Gastroesophageal sphincter (tissue), 4 donors: ENCODE measurements at regions not wholly inside any gene's neighbourhood (a gene's known extent, or its start where the extent isn't known, plus 50 kb on each side); places are given as distances from the start of the nearest gene placed in this dataset.

Experiments
- ATAC-seq: fragments of 150-250 bp; one replicate; pipeline ENCODE4 v1.9.1; 2016; ENCODE audit warnings: mild to moderate bottlenecking, moderate library complexity
- H3K27ac ChIP-seq, 4 donors: fragments of 200-600 bp; sonication (generic) in 3 of 4; 1 replicate in 3 of 4; 2 replicates in 1 of 4; pipeline ENCODE4 v1.5.1; 2016 to 2019
- H3K27me3 ChIP-seq: fragments of 200-600 bp; sonication (generic); one replicate; pipeline ENCODE4 v1.5.1; 2019
- H3K36me3 ChIP-seq, 2 donors: fragments of 200-600 bp; sonication (generic); one replicate each; pipeline ENCODE4 v1.5.1; 2019; ENCODE audit warnings: control low read depth in 1 of 2
- H3K4me1 ChIP-seq, 3 donors: fragments of 200-600 bp; sonication (generic); 1 replicate in 2 of 3; 2 replicates in 1 of 3; pipeline ENCODE4 v1.5.1; 2016 to 2019; ENCODE audit warnings: control low read depth in 2 of 3
- H3K4me3 ChIP-seq, 2 donors: fragments of 200-600 bp; sonication (generic); one replicate each; pipeline ENCODE4 v1.5.1; 2019; ENCODE audit warnings: mild to moderate bottlenecking in 1 of 2, moderate library complexity in 1 of 2
- H3K9me3 ChIP-seq, 3 donors: fragments of 200-600 bp; sonication (generic); one replicate each; pipeline ENCODE4 v1.5.1; 2017 to 2019; ENCODE audit warnings: control low read depth in 2 of 3
- CTCF ChIP-seq, 4 experiments: fragments of 200-600 bp in 2 of 4; fragments of 450-650 bp in 2 of 4; sonication (generic) in 1 of 4; IDR thresholded peaks; one replicate each; pipeline ENCODE4 v1.5.1; 2017 to 2019; ENCODE audit warnings: antibody characterized with exemption in 4 of 4, mild to moderate bottlenecking in 2 of 4, moderate library complexity in 2 of 4
- EP300 ChIP-seq: sonication (generic); formaldehyde crosslinking; IDR thresholded peaks from one replicate; pipeline ENCODE4 v1.6.1; 2017; ENCODE audit warnings: antibody characterized with exemption, mild to moderate bottlenecking
- POLR2A ChIP-seq, 2 donors: fragments of 450-650 bp; IDR thresholded peaks; one replicate each; pipeline ENCODE4 v1.6.1; 2017; ENCODE audit warnings: antibody characterized with exemption in 2 of 2, mild to moderate bottlenecking in 2 of 2, moderate library complexity in 1 of 2
- POLR2AphosphoS5 ChIP-seq: sonication (generic); formaldehyde crosslinking; IDR thresholded peaks from one replicate; pipeline ENCODE4 v1.6.1; 2017; ENCODE audit warnings: antibody characterized with exemption
- WGBS, 2 donors: methylation state at CpG; one replicate each; pipeline ENCODE4 v1.1.5; 2018; ENCODE audit warnings: low coverage in 1 of 2; 5-methylcytosine and 5-hydroxymethylcytosine counted together

GRCh38 chr15:79595306-79595705 is 163.2 kb downstream of the MINAR1 start:
- no peak for TF ChIP-seq EP300
- TF ChIP-seq POLR2A (IDR thresholded peaks at IDR 0.05) = no peak
- no peak for TF ChIP-seq POLR2AphosphoS5
- no peak for TF ChIP-seq CTCF (IDR thresholded peaks at IDR 0.05)
- no peak overlapping the region for H3K4me3 ChIP-seq
- H3K27ac ChIP-seq = no peak overlapping the region
- H3K27me3 ChIP-seq = peaks cover 16% of the 10 kb centered on the region
- no peaks in the 10 kb centered on the region for H3K36me3 ChIP-seq
- no peak for ATAC-seq
- H3K4me1 ChIP-seq = no peaks in the 10 kb centered on the region
- 64 to 90% methylated on average over 2 to 5 of the region's 6 CpGs for WGBS, 2 donors
- H3K9me3 ChIP-seq = no peaks in the 10 kb centered on the region

- Histone ChIP-seq H3K4me3 (no peak overlapping the region), H3K36me3 (no peaks in the 10 kb centered on the region), H3K9me3 (no peaks in the 10 kb centered on the region), H3K27ac (no peak overlapping the region), H3K27me3 (peaks cover 16% of the 10 kb centered on the region), H3K4me1 (no peaks in the 10 kb centered on the region)
- 48 to 60% methylated on average over 1 to 4 of the region's 4 CpGs for WGBS, 2 donors
- ATAC-seq = no peak
- peak in 3 of 4 experiments; percentile 32 to 70 (median 51) for TF ChIP-seq CTCF (IDR thresholded peaks at IDR 0.05)
- TF ChIP-seq POLR2A (IDR thresholded peaks at IDR 0.05) = no peak
- no peak for TF ChIP-seq POLR2AphosphoS5
- TF ChIP-seq EP300 = no peak
Observed at GRCh38 chr15:79595995-79596622, 164.0 kb downstream of the MINAR1 start.

DNA sequence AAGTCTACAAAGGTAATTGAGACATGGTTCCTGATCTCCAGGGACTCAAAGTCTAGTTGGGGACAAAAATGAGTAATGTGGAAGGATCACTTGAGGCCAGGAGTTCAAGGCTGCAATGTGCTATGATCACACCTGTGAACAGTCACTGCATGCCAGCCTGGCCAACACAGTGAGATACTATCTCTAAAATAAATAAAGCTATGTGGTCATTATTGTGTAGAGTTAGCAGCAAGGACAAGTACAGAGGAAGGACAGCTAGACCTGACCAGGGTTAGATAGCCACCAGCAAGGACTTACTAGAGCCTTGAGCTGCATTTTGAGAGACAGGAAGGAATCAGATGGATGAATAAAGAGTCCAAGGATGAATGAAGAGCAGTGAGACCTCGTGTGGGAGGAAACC is 166.5 kb downstream of the MINAR1 start:
- Histone ChIP-seq H3K4me1 (no peaks in the 10 kb centered on the region), H3K4me3 (no peak overlapping the region), H3K27ac (no peak overlapping the region), H3K9me3 (no peaks in the 10 kb centered on the region), H3K27me3 (peaks cover 6% of the 10 kb centered on the region), H3K36me3 (no peaks in the 10 kb centered on the region)
- TF ChIP-seq POLR2A (IDR thresholded peaks at IDR 0.05) = no peak
- TF ChIP-seq EP300 = no peak
- no peak for TF ChIP-seq CTCF (IDR thresholded peaks at IDR 0.05)
- TF ChIP-seq POLR2AphosphoS5 = no peak
- no peak for ATAC-seq
- 50 to 70% methylated on average over 1 of the region's 1 CpG for WGBS, 2 donors

DNA sequence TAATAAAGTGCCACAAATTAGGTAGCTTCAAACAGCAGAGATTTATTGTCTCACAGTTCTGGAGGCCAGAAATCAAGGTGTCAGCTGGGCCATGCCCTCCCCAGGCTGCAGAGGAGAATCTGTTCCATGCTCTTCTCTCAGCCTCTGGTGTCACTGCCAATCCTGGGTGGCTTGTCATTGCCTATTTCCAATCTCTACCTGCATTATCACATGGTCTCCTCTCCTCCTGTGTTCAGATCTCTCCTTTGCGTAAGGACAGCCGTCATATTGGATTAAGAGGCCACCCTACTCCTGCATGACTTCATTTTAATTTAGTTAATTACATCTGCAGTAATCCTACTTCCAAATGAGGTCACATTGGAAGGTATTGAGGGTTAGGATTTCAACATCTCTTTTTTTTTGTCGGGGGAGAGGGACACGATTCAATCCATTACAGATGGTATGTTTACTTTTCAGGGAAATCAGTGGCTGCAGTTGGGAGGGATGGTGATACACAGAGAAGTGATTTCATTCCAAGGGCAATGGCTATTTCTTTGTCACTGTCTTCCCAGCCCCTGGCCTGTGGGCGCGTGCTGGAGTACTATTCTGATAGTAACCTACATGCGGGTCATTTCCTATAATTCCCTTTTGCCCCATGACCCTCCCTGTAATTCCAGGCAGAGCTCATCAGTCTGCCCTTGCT is 169.4 kb downstream of the MINAR1 start:
- H3K4me3 ChIP-seq = no peak overlapping the region
- no peaks in the 10 kb centered on the region for H3K36me3 ChIP-seq
- no peak overlapping the region for H3K27ac ChIP-seq
- peaks cover under 1% of the 10 kb centered on the region for H3K27me3 ChIP-seq
- TF ChIP-seq CTCF (IDR thresholded peaks at IDR 0.05) = no peak
- TF ChIP-seq POLR2A (IDR thresholded peaks at IDR 0.05) = no peak
- no peak for TF ChIP-seq EP300
- no peak for TF ChIP-seq POLR2AphosphoS5
- 61 to 100% methylated on average over 1 to 6 of the region's 7 CpGs for WGBS, 2 donors
- no peaks in the 10 kb centered on the region for H3K4me1 ChIP-seq
- no peaks in the 10 kb centered on the region for H3K9me3 ChIP-seq
- no peak for ATAC-seq

DNA sequence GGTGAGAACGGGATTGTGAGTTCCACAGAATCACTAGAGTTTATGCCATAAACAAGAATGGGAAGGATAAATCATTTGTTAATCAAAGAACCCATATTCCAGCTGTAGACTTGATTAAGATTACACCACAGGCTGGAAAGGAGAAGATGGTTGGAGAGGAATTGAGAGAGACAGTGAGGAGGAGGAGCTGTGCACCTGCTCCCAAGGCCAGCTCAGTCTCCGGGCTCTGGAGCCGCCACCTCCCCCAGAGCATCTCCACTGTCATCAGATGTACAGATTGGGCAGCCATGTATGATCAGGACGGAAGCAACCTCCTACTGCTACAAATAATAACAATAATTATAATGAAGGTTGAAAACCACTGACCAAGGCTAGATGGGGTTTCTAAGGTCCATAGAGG is 170.0 kb downstream of the MINAR1 start:
- peaks cover 5% of the 10 kb centered on the region for H3K27me3 ChIP-seq
- no peaks in the 10 kb centered on the region for H3K4me1 ChIP-seq
- no peak overlapping the region for H3K27ac ChIP-seq
- no peak for TF ChIP-seq EP300
- no peak for TF ChIP-seq POLR2A (IDR thresholded peaks at IDR 0.05)
- no peak for TF ChIP-seq CTCF (IDR thresholded peaks at IDR 0.05)
- no peak for TF ChIP-seq POLR2AphosphoS5
- WGBS, 2 donors = 70 to 87% methylated on average over 3 to 4 of the region's 4 CpGs
- no peak overlapping the region for H3K4me3 ChIP-seq
- H3K36me3 ChIP-seq = no peaks in the 10 kb centered on the region
- H3K9me3 ChIP-seq = no peaks in the 10 kb centered on the region
- ATAC-seq = no peak
